ENCODE measurements at regions not wholly inside any gene's neighbourhood (a gene's known extent, or its start where the extent isn't known, plus 50 kb on each side); places are given as distances from the start of the nearest gene placed in this dataset.

DNA sequence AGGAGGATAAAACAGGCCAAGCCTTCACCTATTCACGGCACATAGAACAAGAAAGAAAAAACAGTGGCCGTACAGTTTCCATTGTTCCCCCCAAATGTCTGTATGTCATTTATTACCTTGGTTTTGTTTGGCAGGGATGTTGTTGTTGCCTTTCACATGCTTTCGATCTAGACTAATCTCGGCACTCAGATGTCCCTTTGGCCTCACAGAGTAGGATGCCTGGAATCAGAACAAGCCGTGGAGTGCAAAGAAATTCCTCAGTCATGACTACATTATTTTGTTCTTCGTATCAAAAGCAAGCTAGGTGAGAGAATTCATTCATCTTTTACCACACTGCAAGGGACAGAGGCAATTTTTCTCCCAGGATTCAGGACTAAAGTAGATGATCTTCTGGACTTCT is 106.9 kb downstream of the SMIM20 start:
- TF ChIP-seq, protein P1, sequence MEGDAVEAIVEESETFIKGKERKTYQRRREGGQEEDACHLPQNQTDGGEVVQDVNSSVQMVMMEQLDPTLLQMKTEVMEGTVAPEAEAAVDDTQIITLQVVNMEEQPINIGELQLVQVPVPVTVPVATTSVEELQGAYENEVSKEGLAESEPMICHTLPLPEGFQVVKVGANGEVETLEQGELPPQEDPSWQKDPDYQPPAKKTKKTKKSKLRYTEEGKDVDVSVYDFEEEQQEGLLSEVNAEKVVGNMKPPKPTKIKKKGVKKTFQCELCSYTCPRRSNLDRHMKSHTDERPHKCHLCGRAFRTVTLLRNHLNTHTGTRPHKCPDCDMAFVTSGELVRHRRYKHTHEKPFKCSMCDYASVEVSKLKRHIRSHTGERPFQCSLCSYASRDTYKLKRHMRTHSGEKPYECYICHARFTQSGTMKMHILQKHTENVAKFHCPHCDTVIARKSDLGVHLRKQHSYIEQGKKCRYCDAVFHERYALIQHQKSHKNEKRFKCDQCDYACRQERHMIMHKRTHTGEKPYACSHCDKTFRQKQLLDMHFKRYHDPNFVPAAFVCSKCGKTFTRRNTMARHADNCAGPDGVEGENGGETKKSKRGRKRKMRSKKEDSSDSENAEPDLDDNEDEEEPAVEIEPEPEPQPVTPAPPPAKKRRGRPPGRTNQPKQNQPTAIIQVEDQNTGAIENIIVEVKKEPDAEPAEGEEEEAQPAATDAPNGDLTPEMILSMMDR (IDR thresholded peaks at IDR 0.05) = no peak
- TF ChIP-seq, protein P2, sequence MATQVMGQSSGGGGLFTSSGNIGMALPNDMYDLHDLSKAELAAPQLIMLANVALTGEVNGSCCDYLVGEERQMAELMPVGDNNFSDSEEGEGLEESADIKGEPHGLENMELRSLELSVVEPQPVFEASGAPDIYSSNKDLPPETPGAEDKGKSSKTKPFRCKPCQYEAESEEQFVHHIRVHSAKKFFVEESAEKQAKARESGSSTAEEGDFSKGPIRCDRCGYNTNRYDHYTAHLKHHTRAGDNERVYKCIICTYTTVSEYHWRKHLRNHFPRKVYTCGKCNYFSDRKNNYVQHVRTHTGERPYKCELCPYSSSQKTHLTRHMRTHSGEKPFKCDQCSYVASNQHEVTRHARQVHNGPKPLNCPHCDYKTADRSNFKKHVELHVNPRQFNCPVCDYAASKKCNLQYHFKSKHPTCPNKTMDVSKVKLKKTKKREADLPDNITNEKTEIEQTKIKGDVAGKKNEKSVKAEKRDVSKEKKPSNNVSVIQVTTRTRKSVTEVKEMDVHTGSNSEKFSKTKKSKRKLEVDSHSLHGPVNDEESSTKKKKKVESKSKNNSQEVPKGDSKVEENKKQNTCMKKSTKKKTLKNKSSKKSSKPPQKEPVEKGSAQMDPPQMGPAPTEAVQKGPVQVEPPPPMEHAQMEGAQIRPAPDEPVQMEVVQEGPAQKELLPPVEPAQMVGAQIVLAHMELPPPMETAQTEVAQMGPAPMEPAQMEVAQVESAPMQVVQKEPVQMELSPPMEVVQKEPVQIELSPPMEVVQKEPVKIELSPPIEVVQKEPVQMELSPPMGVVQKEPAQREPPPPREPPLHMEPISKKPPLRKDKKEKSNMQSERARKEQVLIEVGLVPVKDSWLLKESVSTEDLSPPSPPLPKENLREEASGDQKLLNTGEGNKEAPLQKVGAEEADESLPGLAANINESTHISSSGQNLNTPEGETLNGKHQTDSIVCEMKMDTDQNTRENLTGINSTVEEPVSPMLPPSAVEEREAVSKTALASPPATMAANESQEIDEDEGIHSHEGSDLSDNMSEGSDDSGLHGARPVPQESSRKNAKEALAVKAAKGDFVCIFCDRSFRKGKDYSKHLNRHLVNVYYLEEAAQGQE (IDR thresholded peaks at IDR 0.05; ENCODE audit: insufficient read depth in 1 of 2, low read depth in 2 of 2, low read length in 1 of 2) = no peak
- no peak for TF ChIP-seq TCF7L2 (IDR thresholded peaks at IDR 0.05; ENCODE audit: low read depth, low read length)
- no peak for TF ChIP-seq SIN3A (IDR thresholded peaks at IDR 0.05; ENCODE audit: borderline replicate concordance, insufficient read depth, low read depth, low read length)
- no peak for TF ChIP-seq POLR2AphosphoS5 (IDR thresholded peaks at IDR 0.05; ENCODE audit: low read depth, low read length)

Measured in Panc1 (cell line).